ENCODE measurements at regions not wholly inside any gene's neighbourhood (a gene's known extent, or its start where the extent isn't known, plus 50 kb on each side); places are given as distances from the start of the nearest gene placed in this dataset.

GRCh38 chr2:146213674-146214073 lies 1631.2 kb upstream of the ACVR2A start:
- H3K27ac ChIP-seq = no peak overlapping the region
- DNase-seq (no peak), ATAC-seq (no peak)
- no peaks in the 10 kb centered on the region for H3K4me1 ChIP-seq
- H3K4me3 ChIP-seq = no peak overlapping the region
- no peak for TF ChIP-seq CTCF (IDR thresholded peaks at IDR 0.05)
- H3K36me3 ChIP-seq = no peaks in the 10 kb centered on the region
- no peaks in the 10 kb centered on the region for H3K27me3 ChIP-seq
- intact Hi-C loops (cut with DNase I) = no loop called here
- H3K9me3 ChIP-seq = no peaks in the 10 kb centered on the region

DNA sequence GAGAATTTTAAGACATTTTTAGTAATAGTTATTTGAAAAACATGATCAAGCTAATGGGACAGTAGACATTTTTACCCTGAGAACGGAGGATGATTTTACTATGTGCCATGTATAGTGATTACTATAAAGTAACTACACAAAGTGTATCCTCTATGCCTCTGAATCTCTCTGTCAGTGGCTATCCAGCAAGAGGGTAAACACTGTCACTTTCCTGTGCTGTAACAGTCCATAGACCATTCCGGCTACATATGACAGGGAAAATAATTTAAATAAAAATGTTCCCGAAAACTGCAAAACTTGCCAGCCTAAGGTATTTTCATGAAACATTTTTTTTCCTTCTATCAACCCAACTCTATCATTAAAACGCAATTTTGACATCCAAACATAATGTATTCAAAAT lies 1632.2 kb upstream of the ACVR2A start:
- ATAC-seq (no peak), DNase-seq (no peak)
- H3K4me1 ChIP-seq = no peaks in the 10 kb centered on the region
- H3K27ac ChIP-seq = no peak overlapping the region
- intact Hi-C loops (cut with DNase I) = no loop called here
- no peaks in the 10 kb centered on the region for H3K27me3 ChIP-seq
- H3K4me3 ChIP-seq = no peak overlapping the region
- no peaks in the 10 kb centered on the region for H3K36me3 ChIP-seq
- H3K9me3 ChIP-seq = no peaks in the 10 kb centered on the region
- TF ChIP-seq CTCF (IDR thresholded peaks at IDR 0.05) = no peak

DNA sequence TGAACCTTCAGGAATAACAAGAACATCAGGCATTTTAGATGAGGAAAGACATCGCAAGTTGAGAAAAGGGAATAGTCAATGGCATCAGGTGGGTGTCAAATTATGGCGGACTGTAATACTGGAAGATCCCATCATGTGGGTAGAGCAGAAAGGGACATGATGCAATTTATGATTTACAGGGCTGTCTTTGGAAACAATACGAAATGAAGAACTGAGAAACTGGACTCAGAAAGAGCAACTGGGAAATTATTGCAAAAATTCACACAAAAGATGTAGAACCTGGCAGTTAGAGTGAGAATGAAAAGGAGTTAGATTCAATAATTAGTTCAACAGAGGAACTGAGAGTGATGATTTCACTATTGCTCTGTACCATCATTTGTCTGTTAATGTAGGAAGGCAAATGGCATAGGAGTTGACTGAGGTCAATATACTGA lies 1635.0 kb upstream of the ACVR2A start:
- no peak for ATAC-seq

DNA sequence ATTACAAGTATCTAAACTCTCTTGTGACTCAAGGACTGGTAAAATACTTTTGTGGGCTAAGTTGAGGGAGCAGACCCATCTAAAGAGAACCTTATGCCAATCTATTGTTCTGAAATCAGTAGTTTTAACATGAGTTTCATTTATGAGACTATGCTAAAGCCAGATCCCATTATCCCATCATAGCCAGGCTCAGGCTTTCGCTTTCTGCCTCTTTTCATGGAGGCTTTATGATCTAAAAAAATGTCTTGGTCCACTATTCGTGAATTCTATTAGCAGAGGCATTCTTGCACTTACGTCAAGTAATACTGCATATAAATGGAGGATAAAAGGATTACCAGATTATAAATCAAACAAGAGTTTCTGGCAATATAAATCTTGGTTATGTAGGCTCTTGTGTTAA lies 1636.9 kb upstream of the ACVR2A start:
- Histone ChIP-seq H3K9me3 (no peaks in the 10 kb centered on the region), H3K4me1 (no peaks in the 10 kb centered on the region), H3K27me3 (no peaks in the 10 kb centered on the region), H3K36me3 (no peaks in the 10 kb centered on the region), H3K27ac (no peak overlapping the region), H3K4me3 (no peak overlapping the region)
- no peak for TF ChIP-seq CTCF (IDR thresholded peaks at IDR 0.05)
- intact Hi-C loops (cut with DNase I) = no loop called here
- no peak for DNase-seq
- no peak for ATAC-seq

More for the DNA sequence above, 1635.0 kb upstream of the ACVR2A start:
- no peak for TF ChIP-seq CTCF (IDR thresholded peaks at IDR 0.05)
- Histone ChIP-seq H3K27ac (no peak overlapping the region), H3K4me3 (no peak overlapping the region), H3K9me3 (no peaks in the 10 kb centered on the region), H3K36me3 (no peaks in the 10 kb centered on the region), H3K27me3 (no peaks in the 10 kb centered on the region), H3K4me1 (no peaks in the 10 kb centered on the region)
- DNase-seq = no peak
- intact Hi-C loops (cut with DNase I) = no loop called here

GRCh38 chr2:146207417-146207816 lies 1637.4 kb upstream of the ACVR2A start:
- Histone ChIP-seq H3K27ac (no peak overlapping the region), H3K36me3 (no peaks in the 10 kb centered on the region), H3K4me3 (no peak overlapping the region), H3K4me1 (no peaks in the 10 kb centered on the region), H3K27me3 (no peaks in the 10 kb centered on the region), H3K9me3 (no peaks in the 10 kb centered on the region)
- DNase-seq = no peak
- TF ChIP-seq CTCF (IDR thresholded peaks at IDR 0.05) = no peak
- intact Hi-C loops (cut with DNase I) = no loop called here
- ATAC-seq = no peak

DNA sequence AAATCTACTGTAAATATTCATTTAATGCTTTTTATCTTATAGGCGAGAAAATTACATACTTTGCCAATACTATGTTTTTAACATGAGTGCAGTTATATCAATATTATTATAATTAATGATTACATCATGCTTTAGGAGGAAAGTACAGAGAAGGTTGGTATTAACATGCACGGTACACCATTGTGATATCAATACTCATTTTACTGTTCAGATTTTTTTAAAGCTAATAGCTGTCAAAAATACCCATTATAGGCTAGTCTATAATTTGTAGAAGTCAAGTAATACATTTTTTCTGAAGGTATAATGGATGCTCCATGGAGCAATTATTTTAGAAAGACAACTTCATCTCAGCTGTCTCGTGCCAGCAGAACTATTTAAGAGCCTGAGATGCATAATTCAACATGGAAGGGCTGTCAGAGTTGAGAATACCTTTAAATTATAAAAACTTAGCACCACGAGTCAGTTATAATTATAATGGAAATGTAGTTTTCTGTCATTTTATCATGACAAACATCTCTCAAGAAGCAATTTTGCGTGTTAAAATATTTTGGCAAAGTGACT lies 1641.7 kb upstream of the ACVR2A start:
- no peak for DNase-seq
- intact Hi-C loops (cut with DNase I) = no loop called here
- H3K36me3 ChIP-seq = no peaks in the 10 kb centered on the region
- TF ChIP-seq CTCF (IDR thresholded peaks at IDR 0.05) = no peak
- no peaks in the 10 kb centered on the region for H3K9me3 ChIP-seq
- H3K4me3 ChIP-seq = no peak overlapping the region
- ATAC-seq = no peak
- no peaks in the 10 kb centered on the region for H3K4me1 ChIP-seq
- no peak overlapping the region for H3K27ac ChIP-seq
- H3K27me3 ChIP-seq = no peaks in the 10 kb centered on the region
